Chondrocyte (in vitro differentiated cells): ENCODE measurements at regions not wholly inside any gene's neighbourhood (a gene's known extent, or its start where the extent isn't known, plus 50 kb on each side); places are given as distances from the start of the nearest gene placed in this dataset.
"Not testable (repeated sequence)": the region's sequence is repeated elsewhere in the genome, so short reads cannot be mapped to it uniquely, and the experiment has no call there.

ENCODE experiments used
- DNase-seq: peaks from one replicate; pipeline ENCODE4 v3.0.0; 2021; ENCODE audit warnings: mixed read lengths, low spot score
- H3K27ac Mint-ChIP-seq: one replicate; pipeline ENCODE4 v1.8.0; 2021; ENCODE audit warnings: mild to moderate bottlenecking, moderate library complexity, mixed read lengths; ENCODE audit not compliant: unreplicated experiment
- H3K27me3 Mint-ChIP-seq: 2 replicates; pipeline ENCODE4 v1.8.0; 2021; ENCODE audit warnings: low read depth, mixed read lengths
- H3K36me3 Mint-ChIP-seq: 2 replicates; pipeline ENCODE4 v1.8.0; 2021; ENCODE audit warnings: low read depth, mixed read lengths
- H3K4me1 Mint-ChIP-seq: 2 replicates; pipeline ENCODE4 v1.8.0; 2021; ENCODE audit warnings: low read depth, mild to moderate bottlenecking, mixed read lengths
- H3K4me3 Mint-ChIP-seq: one replicate; pipeline ENCODE4 v1.8.0; 2021; ENCODE audit warnings: mild to moderate bottlenecking, moderate library complexity, mixed read lengths; ENCODE audit not compliant: unreplicated experiment
- H3K9me3 Mint-ChIP-seq: 2 replicates; pipeline ENCODE4 v1.8.0; 2021; ENCODE audit warnings: low read depth, mixed read lengths
- TF ChIP-seq, protein P1 (sequence below): fragments of 200-600 bp; sonication (generic); IDR thresholded peaks from 2 replicates; pipeline ENCODE4 v1.5.0; 2021; ENCODE audit warnings: antibody characterized with exemption, mild to moderate bottlenecking, moderate library complexity

DNA sequence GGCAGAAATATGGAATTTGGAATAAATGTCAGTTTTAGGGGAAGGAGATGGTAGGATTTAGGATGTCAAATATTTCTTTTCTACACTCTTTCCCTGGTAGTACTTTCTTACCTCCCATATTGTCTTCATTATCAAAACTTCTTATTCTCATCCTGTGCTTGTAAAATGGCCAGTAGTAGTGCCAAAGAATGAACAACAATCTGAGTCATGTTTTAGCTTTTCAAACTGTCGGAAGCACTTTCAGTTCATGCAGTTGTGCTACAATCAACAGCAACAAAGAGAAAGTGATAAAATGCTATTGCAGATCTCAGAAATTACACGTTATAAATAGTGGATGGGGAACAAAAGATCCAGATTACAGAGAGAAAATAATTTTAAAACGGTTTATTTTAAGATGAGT, 193.7 kb upstream of the RXFP2 start:
- Mint-ChIP-seq H3K4me3 (no peak overlapping the region), H3K36me3 (peaks cover 3% of the 10 kb centered on the region), H3K4me1 (no peaks in the 10 kb centered on the region), H3K27ac (no peak overlapping the region), H3K9me3 (peaks cover 4% of the 10 kb centered on the region), H3K27me3 (peaks cover 53% of the 10 kb centered on the region)
- TF ChIP-seq, protein P1, sequence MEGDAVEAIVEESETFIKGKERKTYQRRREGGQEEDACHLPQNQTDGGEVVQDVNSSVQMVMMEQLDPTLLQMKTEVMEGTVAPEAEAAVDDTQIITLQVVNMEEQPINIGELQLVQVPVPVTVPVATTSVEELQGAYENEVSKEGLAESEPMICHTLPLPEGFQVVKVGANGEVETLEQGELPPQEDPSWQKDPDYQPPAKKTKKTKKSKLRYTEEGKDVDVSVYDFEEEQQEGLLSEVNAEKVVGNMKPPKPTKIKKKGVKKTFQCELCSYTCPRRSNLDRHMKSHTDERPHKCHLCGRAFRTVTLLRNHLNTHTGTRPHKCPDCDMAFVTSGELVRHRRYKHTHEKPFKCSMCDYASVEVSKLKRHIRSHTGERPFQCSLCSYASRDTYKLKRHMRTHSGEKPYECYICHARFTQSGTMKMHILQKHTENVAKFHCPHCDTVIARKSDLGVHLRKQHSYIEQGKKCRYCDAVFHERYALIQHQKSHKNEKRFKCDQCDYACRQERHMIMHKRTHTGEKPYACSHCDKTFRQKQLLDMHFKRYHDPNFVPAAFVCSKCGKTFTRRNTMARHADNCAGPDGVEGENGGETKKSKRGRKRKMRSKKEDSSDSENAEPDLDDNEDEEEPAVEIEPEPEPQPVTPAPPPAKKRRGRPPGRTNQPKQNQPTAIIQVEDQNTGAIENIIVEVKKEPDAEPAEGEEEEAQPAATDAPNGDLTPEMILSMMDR: no peak
- DNase-seq: no peak

DNA sequence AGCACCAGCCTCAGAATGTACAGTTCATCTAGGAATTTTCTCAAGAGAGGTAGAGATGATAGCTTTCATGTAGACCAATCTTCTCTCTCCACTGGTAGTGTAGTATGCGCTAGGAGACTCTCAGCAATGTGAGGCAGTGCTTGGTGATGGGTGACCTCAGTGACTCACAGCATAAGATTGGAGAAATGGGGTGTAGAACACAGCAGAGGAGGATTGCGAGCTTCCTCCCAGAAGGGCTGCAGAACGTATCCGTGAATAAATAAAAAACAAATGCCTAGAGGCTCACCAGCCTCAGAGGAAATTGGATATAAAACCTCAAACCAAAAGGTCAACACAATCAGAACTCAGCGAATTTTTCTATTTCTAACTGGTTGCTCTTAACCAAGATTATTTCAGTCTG, 182.9 kb upstream of the RXFP2 start:
- H3K27me3 Mint-ChIP-seq: peaks cover 17% of the 10 kb centered on the region
- H3K36me3 Mint-ChIP-seq: no peaks in the 10 kb centered on the region
- H3K27ac Mint-ChIP-seq: no peak overlapping the region
- peaks cover 9% of the 10 kb centered on the region for H3K4me1 Mint-ChIP-seq
- no peak overlapping the region for H3K4me3 Mint-ChIP-seq
- TF ChIP-seq, protein P1: no peak
- no peaks in the 10 kb centered on the region for H3K9me3 Mint-ChIP-seq
- no peak for DNase-seq

DNA sequence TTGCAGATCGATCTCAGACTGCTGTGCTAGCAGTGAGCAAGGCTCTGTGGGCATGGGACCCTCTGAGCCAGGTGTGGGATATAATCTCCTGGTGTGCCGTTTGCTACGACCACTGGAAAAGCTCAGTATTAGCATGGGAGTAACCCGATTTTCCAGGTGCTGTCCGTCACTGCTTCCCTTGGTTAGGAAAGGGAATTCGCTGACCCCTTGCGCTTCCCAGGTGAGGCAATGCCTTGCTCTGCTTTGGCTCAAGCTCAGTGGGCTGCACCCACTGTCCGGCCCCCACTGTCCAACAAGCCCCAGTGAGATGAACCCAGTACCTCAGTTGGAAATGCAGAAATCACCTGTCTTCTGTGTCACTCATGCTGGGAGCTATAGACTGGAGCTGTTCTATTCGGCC, 155.1 kb upstream of the RXFP2 start:
- H3K4me3 Mint-ChIP-seq, H3K27ac Mint-ChIP-seq, DNase-seq, H3K36me3 Mint-ChIP-seq, H3K9me3 Mint-ChIP-seq, H3K4me1 Mint-ChIP-seq: not testable (repeated sequence)
- peaks cover 13% of the 10 kb centered on the region for H3K27me3 Mint-ChIP-seq

DNA sequence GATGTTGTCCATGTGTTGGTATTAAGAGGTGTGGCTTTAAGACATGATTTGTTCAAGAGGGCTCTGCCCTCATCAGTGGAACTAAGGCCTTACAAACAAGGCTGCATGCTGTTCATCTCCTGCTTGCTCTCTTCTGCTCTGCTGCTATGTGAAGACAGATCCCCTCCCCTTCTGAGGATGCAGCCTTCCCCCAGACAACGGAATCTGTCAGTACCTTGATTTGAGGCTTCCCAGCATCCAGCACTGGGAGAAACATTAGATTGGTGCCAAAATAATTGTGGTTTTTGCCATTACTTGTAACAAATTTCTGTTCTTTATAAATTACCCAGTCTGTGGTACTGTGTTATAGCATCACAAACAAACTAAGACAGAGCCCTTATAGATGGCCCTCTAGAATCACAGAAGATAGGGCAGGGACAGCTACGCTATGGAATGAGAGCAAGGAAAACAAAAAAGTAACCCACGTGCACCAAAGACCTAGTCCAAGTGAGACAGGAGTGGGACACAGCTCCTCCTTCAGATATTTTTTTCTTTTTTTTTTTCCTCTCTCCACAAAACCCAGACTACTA, 151.5 kb upstream of the RXFP2 start:
- Mint-ChIP-seq H3K27me3 (peaks cover 13% of the 10 kb centered on the region), H3K4me1 (no peaks in the 10 kb centered on the region), H3K4me3 (no peak overlapping the region), H3K9me3 (peaks cover 4% of the 10 kb centered on the region), H3K27ac (no peak overlapping the region), H3K36me3 (peaks cover 4% of the 10 kb centered on the region)
- no peak for DNase-seq
- TF ChIP-seq, protein P1: no peak

DNA sequence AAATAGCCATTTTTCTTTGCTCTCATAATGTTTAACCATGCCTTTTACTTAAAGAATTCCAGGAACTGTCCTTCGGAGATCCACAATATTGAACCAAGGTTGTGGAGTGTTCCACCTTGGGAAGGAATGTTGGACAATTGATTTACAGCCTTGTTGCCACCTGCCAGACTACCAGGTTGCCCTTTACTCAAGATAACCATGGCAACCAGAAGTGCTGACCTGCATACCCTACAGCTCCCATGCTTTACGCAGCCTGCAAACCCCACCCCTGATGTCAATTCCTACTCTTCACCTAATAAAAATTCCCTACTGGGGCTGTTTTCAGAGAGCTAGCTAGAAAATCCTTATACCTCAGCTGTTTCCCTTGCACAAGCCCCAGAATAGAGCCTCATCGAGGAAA, 151.0 kb upstream of the RXFP2 start:
- no peaks in the 10 kb centered on the region for H3K9me3 Mint-ChIP-seq
- no peaks in the 10 kb centered on the region for H3K4me1 Mint-ChIP-seq
- peaks cover 15% of the 10 kb centered on the region for H3K27me3 Mint-ChIP-seq
- H3K4me3 Mint-ChIP-seq: no peak overlapping the region
- TF ChIP-seq, protein P1: no peak
- no peak for DNase-seq
- H3K27ac Mint-ChIP-seq: no peak overlapping the region
- no peaks in the 10 kb centered on the region for H3K36me3 Mint-ChIP-seq

DNA sequence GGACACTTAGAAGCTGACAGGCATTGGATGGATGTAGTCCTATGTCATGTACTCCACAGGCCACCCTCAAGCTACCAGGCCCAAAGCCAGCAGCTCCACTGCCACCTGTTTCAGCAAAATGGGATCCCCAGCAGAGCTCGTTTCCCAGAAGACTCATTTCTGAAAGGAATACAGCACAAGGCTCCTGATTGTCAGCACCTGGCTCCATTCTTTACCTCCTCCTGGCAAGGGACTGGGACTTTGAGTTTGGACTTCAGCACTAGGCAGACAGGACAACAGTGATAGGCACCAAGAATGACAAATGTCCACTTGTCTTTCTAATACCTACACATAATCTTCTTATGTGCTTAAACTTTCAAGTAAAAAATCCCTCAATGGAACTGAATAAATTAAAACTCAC, 150.4 kb upstream of the RXFP2 start:
- Mint-ChIP-seq H3K27ac (no peak overlapping the region), H3K9me3 (no peaks in the 10 kb centered on the region), H3K4me3 (no peak overlapping the region), H3K27me3 (peaks cover 21% of the 10 kb centered on the region), H3K36me3 (peaks cover 3% of the 10 kb centered on the region), H3K4me1 (no peaks in the 10 kb centered on the region)
- TF ChIP-seq, protein P1: no peak
- no peak for DNase-seq
